GM10266 (cell line): ENCODE measurements at regions not wholly inside any gene's neighbourhood (a gene's known extent, or its start where the extent isn't known, plus 50 kb on each side); places are given as distances from the start of the nearest gene placed in this dataset.
"Not testable (repeated sequence)": the region's sequence is repeated elsewhere in the genome, so short reads cannot be mapped to it uniquely, and the experiment has no call there.

Experiments used
- DNase-seq: peaks from one replicate; pipeline ENCODE4 v3.0.0; 2012; ENCODE audit errors: extremely low spot score
- CTCF ChIP-seq: IDR thresholded peaks from 2 replicates; pipeline ENCODE4 v1.5.1; 2012; ENCODE audit warnings: mild to moderate bottlenecking, low read depth; ENCODE audit not compliant: control insufficient read depth, insufficient read depth; ENCODE audit errors: missing control alignments

- DNase-seq: no peak
- TF ChIP-seq CTCF: no peak
Measured at GRCh38 chr13:65378943-65379519, 1851.1 kb downstream of the PCDH9 start.

- no peak for TF ChIP-seq CTCF
- no peak for DNase-seq
Measured at GRCh38 chr13:65378484-65378883, 1851.7 kb downstream of the PCDH9 start.

- no peak for TF ChIP-seq CTCF
- DNase-seq: no peak
Measured at GRCh38 chr13:65368832-65369231, 1861.3 kb downstream of the PCDH9 start.

- TF ChIP-seq CTCF: no peak
- no peak for DNase-seq
Measured at GRCh38 chr13:65353951-65354350, 1876.2 kb downstream of the PCDH9 start.

GRCh38 chr13:65353150-65353549, 1877.0 kb downstream of the PCDH9 start:
- not testable (repeated sequence) for DNase-seq

GRCh38 chr13:65347420-65348030, 1882.6 kb downstream of the PCDH9 start:
- DNase-seq: no peak
- no peak for TF ChIP-seq CTCF

- TF ChIP-seq CTCF: no peak
- no peak for DNase-seq
Measured at GRCh38 chr13:65343898-65344663, 1886.1 kb downstream of the PCDH9 start.
